GM13976 (cell line): ENCODE measurements at regions not wholly inside any gene's neighbourhood (a gene's known extent, or its start where the extent isn't known, plus 50 kb on each side); places are given as distances from the start of the nearest gene placed in this dataset.

Source experiments
- DNase-seq: peaks from one replicate; pipeline ENCODE4 v3.0.0; 2012; ENCODE audit warnings: low spot score
- in situ Hi-C: fragments of 300-500 bp; cut with MboI; formaldehyde crosslinking; loops from one replicate; pipeline ENCODE4 v1.12.0; 2022; ENCODE audit warnings: low sequenced_read_pairs, mixed read lengths, inconsistent platforms; ENCODE audit not compliant: unreplicated experiment
- TF ChIP-seq, protein P1 (sequence below): IDR thresholded peaks from 2 replicates; pipeline ENCODE4 v1.5.1; 2012; ENCODE audit warnings: borderline replicate concordance, mild to moderate bottlenecking; ENCODE audit not compliant: insufficient read depth; ENCODE audit errors: extremely low read depth, missing control alignments, control extremely low read depth

DNA sequence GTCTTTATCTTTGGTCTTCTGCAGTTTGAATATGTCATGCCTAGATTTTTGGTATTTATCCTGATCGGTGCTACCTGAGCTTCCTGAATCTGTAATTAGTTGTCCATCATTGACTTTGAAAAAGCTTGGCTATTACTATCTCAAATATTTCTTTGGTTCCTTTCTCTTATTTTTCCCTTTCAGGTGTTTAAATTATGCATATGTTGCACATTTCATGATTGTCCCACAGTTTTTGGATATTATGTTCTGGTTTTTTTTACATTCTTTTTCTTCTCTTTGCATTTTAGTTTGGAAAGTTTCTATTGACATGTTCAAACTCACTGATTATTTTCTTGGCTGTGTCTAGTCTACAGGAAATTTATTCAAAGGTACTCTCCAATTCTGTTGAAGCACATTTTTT lies 840.3 kb upstream of the LRRC4C start:
- in situ Hi-C loops = no loop called here
- no peak for DNase-seq
- TF ChIP-seq, protein P1, sequence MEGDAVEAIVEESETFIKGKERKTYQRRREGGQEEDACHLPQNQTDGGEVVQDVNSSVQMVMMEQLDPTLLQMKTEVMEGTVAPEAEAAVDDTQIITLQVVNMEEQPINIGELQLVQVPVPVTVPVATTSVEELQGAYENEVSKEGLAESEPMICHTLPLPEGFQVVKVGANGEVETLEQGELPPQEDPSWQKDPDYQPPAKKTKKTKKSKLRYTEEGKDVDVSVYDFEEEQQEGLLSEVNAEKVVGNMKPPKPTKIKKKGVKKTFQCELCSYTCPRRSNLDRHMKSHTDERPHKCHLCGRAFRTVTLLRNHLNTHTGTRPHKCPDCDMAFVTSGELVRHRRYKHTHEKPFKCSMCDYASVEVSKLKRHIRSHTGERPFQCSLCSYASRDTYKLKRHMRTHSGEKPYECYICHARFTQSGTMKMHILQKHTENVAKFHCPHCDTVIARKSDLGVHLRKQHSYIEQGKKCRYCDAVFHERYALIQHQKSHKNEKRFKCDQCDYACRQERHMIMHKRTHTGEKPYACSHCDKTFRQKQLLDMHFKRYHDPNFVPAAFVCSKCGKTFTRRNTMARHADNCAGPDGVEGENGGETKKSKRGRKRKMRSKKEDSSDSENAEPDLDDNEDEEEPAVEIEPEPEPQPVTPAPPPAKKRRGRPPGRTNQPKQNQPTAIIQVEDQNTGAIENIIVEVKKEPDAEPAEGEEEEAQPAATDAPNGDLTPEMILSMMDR = no peak

DNA sequence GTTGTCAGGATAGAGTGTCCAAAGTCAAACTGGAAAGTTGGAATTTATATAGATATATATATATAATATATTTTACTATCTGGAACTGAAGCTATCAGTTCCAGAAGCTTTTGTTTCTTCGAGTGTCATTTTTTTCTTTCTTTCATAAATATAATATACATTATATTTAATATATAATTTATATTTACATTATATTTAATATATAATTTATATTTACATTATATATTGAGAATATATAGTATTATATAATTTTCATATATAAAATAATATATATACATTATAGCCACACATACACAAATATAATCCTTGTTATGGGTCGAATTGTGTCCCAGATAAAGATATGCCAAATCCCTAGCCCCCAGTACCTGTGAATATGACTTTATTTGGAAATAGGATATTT lies 842.3 kb upstream of the LRRC4C start:
- no peak for DNase-seq
- in situ Hi-C loops = no loop called here
- TF ChIP-seq, protein P1 = no peak

- in situ Hi-C loops = no loop called here
- no peak for DNase-seq
- TF ChIP-seq, protein P1 = no peak
Measured at GRCh38 chr11:42311514-42311913, 852.1 kb upstream of the LRRC4C start.

DNA sequence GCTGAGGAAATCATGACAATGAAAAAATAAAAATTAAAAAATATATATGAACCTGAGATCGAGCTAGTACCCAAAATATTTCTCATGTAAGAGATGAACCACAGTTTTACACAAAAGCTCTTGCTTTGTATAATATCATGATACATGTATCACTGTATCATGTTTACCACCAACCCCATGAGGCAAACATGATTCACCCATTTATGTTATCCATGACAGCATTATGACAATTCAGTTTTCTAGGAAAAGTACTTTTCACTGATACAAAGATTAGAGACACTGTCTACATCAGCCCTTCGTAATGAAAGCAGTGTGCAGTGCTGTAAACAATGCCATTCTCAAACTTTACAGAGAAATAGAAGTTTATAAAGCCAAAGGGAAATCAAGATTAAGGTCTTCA lies 852.5 kb upstream of the LRRC4C start:
- TF ChIP-seq, protein P1 = no peak
- in situ Hi-C loops = no loop called here
- no peak for DNase-seq

DNA sequence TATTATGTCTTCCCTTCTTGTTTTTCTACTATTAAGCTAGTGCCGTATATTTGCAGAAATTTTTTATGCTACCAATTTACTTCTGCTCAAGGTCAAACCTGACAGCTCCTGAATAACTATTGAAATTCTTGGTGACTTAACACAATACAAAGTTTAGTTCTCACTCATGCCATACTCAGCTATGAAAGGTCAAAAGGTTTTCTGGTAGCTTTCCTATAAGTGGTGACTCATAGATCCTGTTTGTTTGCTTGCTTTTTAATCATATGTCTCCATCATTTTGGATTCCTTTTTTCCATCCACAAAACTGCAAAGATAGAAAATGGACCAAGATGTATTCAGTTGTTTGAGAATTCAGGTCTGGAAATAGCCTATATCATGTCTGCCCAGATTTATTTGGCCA lies 855.8 kb upstream of the LRRC4C start:
- in situ Hi-C loops = no loop called here

DNA sequence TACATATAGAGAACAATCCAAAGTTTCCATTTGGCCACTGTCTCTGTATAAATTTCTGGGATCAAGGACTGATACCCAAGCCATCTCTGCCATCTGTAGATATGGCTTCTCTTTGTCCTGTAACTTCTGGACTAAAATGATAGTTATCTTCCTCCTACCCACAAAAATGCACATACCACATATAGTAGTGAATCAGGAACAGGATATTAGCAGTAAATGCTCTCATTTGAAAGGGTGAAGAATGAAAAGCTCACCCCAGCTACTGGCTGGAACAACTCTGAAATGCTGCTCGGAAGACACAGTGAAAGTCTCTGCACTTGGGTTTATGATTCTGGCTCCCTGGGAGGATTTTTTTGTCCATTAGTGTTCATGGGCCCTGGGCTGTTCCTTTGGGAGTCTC lies 856.4 kb upstream of the LRRC4C start:
- in situ Hi-C loops = no loop called here
- TF ChIP-seq, protein P1 = no peak

More for the DNA sequence above, 855.8 kb upstream of the LRRC4C start:
- TF ChIP-seq, protein P1 = no peak
- DNase-seq = no peak

GRCh38 chr11:42319921-42320320 lies 860.5 kb upstream of the LRRC4C start:
- no peak for DNase-seq
- in situ Hi-C loops = no loop called here
- TF ChIP-seq, protein P1 = no peak

More for the DNA sequence above, 856.4 kb upstream of the LRRC4C start:
- no peak for DNase-seq
